Vagina (tissue), 2 donors: ENCODE measurements at regions not wholly inside any gene's neighbourhood (a gene's known extent, or its start where the extent isn't known, plus 50 kb on each side); places are given as distances from the start of the nearest gene placed in this dataset.

Experiments used
- CTCF ChIP-seq, 3 experiments: fragments of 450-650 bp in 2 of 3; fragments of 200-600 bp in 1 of 3; sonication (generic) in 1 of 3; IDR thresholded peaks; one replicate each; pipeline ENCODE4 v1.5.1; 2017 to 2019; ENCODE audit warnings: antibody characterized with exemption in 3 of 3, mild to moderate bottlenecking in 2 of 3, moderate library complexity in 2 of 3
- POLR2A ChIP-seq, 2 donors: fragments of 450-650 bp; IDR thresholded peaks; one replicate each; pipeline ENCODE4 v1.6.1; 2017; ENCODE audit warnings: antibody characterized with exemption in 2 of 2, mild to moderate bottlenecking in 2 of 2, moderate library complexity in 2 of 2

GRCh38 chr5:64110222-64110621 is 55.4 kb upstream of the RNF180 start:
- TF ChIP-seq CTCF (IDR thresholded peaks at IDR 0.05) (no peak), POLR2A (IDR thresholded peaks at IDR 0.05) (no peak)
